Gastroesophageal sphincter (tissue), 3 donors: ENCODE measurements at regions not wholly inside any gene's neighbourhood (a gene's known extent, or its start where the extent isn't known, plus 50 kb on each side); places are given as distances from the start of the nearest gene placed in this dataset.

ENCODE experiments used
- CTCF ChIP-seq, 4 experiments: fragments of 200-600 bp in 2 of 4; fragments of 450-650 bp in 2 of 4; sonication (generic) in 1 of 4; IDR thresholded peaks; one replicate each; pipeline ENCODE4 v1.5.1; 2017 to 2019; ENCODE audit warnings: antibody characterized with exemption in 4 of 4, mild to moderate bottlenecking in 2 of 4, moderate library complexity in 2 of 4
- EP300 ChIP-seq: sonication (generic); formaldehyde crosslinking; IDR thresholded peaks from one replicate; pipeline ENCODE4 v1.6.1; 2017; ENCODE audit warnings: antibody characterized with exemption, mild to moderate bottlenecking
- POLR2A ChIP-seq, 2 donors: fragments of 450-650 bp; IDR thresholded peaks; one replicate each; pipeline ENCODE4 v1.6.1; 2017; ENCODE audit warnings: antibody characterized with exemption in 2 of 2, mild to moderate bottlenecking in 2 of 2, moderate library complexity in 1 of 2
- POLR2AphosphoS5 ChIP-seq: sonication (generic); formaldehyde crosslinking; IDR thresholded peaks from one replicate; pipeline ENCODE4 v1.6.1; 2017; ENCODE audit warnings: antibody characterized with exemption

DNA sequence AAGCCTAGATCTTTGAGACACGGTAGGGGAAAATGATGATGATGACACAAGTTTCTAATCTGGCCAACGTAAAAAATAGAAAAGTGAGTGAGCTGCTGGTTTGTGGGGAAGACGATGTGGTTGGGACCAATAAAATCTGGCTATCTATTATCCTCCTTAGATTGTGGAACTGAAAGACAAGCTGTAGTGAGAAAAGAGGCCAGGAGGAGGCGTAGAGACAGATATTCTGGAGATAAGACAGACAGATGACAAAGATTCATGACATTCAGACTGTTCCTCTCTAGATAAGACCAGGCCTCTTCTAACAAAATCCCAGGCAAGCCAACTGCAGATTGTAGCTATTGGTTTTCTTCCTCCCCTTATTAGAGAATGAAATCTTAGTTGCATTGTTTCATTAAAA, 376.3 kb upstream of the UBE2E3 start:
- TF ChIP-seq CTCF (IDR thresholded peaks at IDR 0.05): no peak
- TF ChIP-seq POLR2AphosphoS5: no peak
- TF ChIP-seq POLR2A (IDR thresholded peaks at IDR 0.05): no peak
- TF ChIP-seq EP300: no peak
